ENCODE measurements at regions not wholly inside any gene's neighbourhood (a gene's known extent, or its start where the extent isn't known, plus 50 kb on each side); places are given as distances from the start of the nearest gene placed in this dataset.
"Not testable (repeated sequence)": the region's sequence is repeated elsewhere in the genome, so short reads cannot be mapped to it uniquely, and the experiment has no call there.

- DNase-seq = peak; percentile 31
Observed at GRCh38 chr1:193417945-193418744, 231.7 kb upstream of the B3GALT2 start.

GRCh38 chr1:193417403-193417802 is 231.0 kb upstream of the B3GALT2 start:
- DNase-seq = peak; percentile 24

- DNase-seq = no peak
Observed at GRCh38 chr1:193416226-193417024, 230.0 kb upstream of the B3GALT2 start.

- DNase-seq = no peak
Observed at GRCh38 chr1:193415256-193415655, 228.8 kb upstream of the B3GALT2 start.

GRCh38 chr1:193413376-193413775 is 227.0 kb upstream of the B3GALT2 start:
- DNase-seq = no peak

- no peak for DNase-seq
Observed at GRCh38 chr1:193412748-193413147, 226.3 kb upstream of the B3GALT2 start.

GRCh38 chr1:193411714-193412113 is 225.3 kb upstream of the B3GALT2 start:
- DNase-seq = peak; percentile 9

GRCh38 chr1:193411215-193411614 is 224.8 kb upstream of the B3GALT2 start:
- DNase-seq = no peak

GRCh38 chr1:193408782-193409293 is 222.4 kb upstream of the B3GALT2 start:
- peak; percentile 96 for DNase-seq

- DNase-seq = peak; percentile 66
Observed at GRCh38 chr1:193406901-193407300, 220.5 kb upstream of the B3GALT2 start.

- no peak for DNase-seq
Observed at GRCh38 chr1:193404236-193404635, 217.8 kb upstream of the B3GALT2 start.

GRCh38 chr1:193402977-193403376 is 216.6 kb upstream of the B3GALT2 start:
- DNase-seq = no peak

- peak; percentile 25 for DNase-seq
Observed at GRCh38 chr1:193402037-193402436, 215.6 kb upstream of the B3GALT2 start.

- no peak for DNase-seq
Observed at GRCh38 chr1:193394336-193394735, 207.9 kb upstream of the B3GALT2 start.

GRCh38 chr1:193392686-193393085 is 206.3 kb upstream of the B3GALT2 start:
- DNase-seq = no peak

GRCh38 chr1:193388683-193389082 is 202.3 kb upstream of the B3GALT2 start:
- no peak for DNase-seq

GRCh38 chr1:193388165-193388564 is 201.8 kb upstream of the B3GALT2 start:
- DNase-seq = no peak

GRCh38 chr1:193387406-193387805 is 201.0 kb upstream of the B3GALT2 start:
- no peak for DNase-seq

GRCh38 chr1:193378451-193378850 is 192.0 kb upstream of the B3GALT2 start:
- not testable (repeated sequence) for DNase-seq

- no peak for DNase-seq
Observed at GRCh38 chr1:193377472-193377871, 191.1 kb upstream of the B3GALT2 start.

GRCh38 chr1:193372553-193372952 is 186.1 kb upstream of the B3GALT2 start:
- no peak for DNase-seq

- DNase-seq = no peak
Observed at GRCh38 chr1:193368302-193368701, 181.9 kb upstream of the B3GALT2 start.

- no peak for DNase-seq
Observed at GRCh38 chr1:193367863-193368262, 181.4 kb upstream of the B3GALT2 start.

Data from fibroblast of skin of abdomen (primary cell).